Fibroblast of lung (primary cell): ENCODE measurements at regions not wholly inside any gene's neighbourhood (a gene's known extent, or its start where the extent isn't known, plus 50 kb on each side); places are given as distances from the start of the nearest gene placed in this dataset.

Experiments used
- DNase-seq, 2 donors: peaks; one replicate each; pipeline versions ENCODE4 v3.0.0 to v3.0.0-alpha.2; 2010; ENCODE audit warnings: low read depth in 2 of 2
- H2AFZ ChIP-seq: 2 replicates; pipeline ENCODE4 v1.5.1; 2012; ENCODE audit warnings: low read length, control low read depth, inconsistent platforms
- H3K27ac ChIP-seq: 2 replicates; pipeline ENCODE4 v1.5.1; 2011; ENCODE audit warnings: low read length, control low read depth; ENCODE audit not compliant: insufficient read depth
- H3K27me3 ChIP-seq: 2 replicates; pipeline ENCODE4 v1.5.1; 2011; ENCODE audit warnings: mild to moderate bottlenecking, low read length; ENCODE audit not compliant: control insufficient read depth, insufficient read depth
- H3K36me3 ChIP-seq: 2 replicates; pipeline ENCODE4 v1.5.1; 2011; ENCODE audit warnings: low read length; ENCODE audit not compliant: control insufficient read depth, insufficient read depth
- H3K4me1 ChIP-seq: 2 replicates; pipeline ENCODE4 v1.5.1; 2011; ENCODE audit warnings: low read length; ENCODE audit not compliant: control insufficient read depth, insufficient read depth; ENCODE audit errors: extremely low read depth
- H3K4me2 ChIP-seq: 2 replicates; pipeline ENCODE4 v1.5.1; 2011; ENCODE audit warnings: low read length, control low read depth; ENCODE audit not compliant: insufficient read depth; ENCODE audit errors: extremely low read depth
- H3K4me3 ChIP-seq, 4 experiments: fragments of 200-600 bp in 1 of 4; sonication (generic) in 1 of 4; replicated peaks in 1 of 4; 2 replicates each; pipeline ENCODE4 v1.5.1; 2011 to 2016; ENCODE audit warnings: low read length in 4 of 4, low read depth in 3 of 4, mild to moderate bottlenecking in 3 of 4, control low read depth in 2 of 4, inconsistent platforms in 1 of 4, mixed read lengths in 1 of 4; ENCODE audit not compliant: insufficient read depth in 1 of 4; ENCODE audit errors: control extremely low read depth in 1 of 4
- H3K79me2 ChIP-seq: 2 replicates; pipeline ENCODE4 v1.5.1; 2012; ENCODE audit warnings: mild to moderate bottlenecking, low read length, inconsistent platforms; ENCODE audit not compliant: control insufficient read depth, insufficient read depth
- H3K9ac ChIP-seq: 2 replicates; pipeline ENCODE4 v1.5.1; 2011; ENCODE audit warnings: mild to moderate bottlenecking, low read length, control low read depth; ENCODE audit not compliant: insufficient read depth
- H3K9me3 ChIP-seq: 2 replicates; pipeline ENCODE4 v1.5.1; 2012; ENCODE audit warnings: low read depth, low read length; ENCODE audit not compliant: control insufficient read depth, insufficient read depth
- H4K20me1 ChIP-seq: 2 replicates; pipeline ENCODE4 v1.5.1; 2011; ENCODE audit warnings: low read length; ENCODE audit not compliant: control insufficient read depth, insufficient read depth; ENCODE audit errors: extremely low read depth
- CTCF ChIP-seq, 2 donors: IDR thresholded peaks in 1 of 2; conservative IDR thresholded peaks in 1 of 2; 1 replicate in 1 of 2; 2 replicates in 1 of 2; pipeline ENCODE4 v1.5.1; 2011 to 2012; ENCODE audit warnings: low read length in 2 of 2, control low read depth in 1 of 2, inconsistent platforms in 1 of 2, low read depth in 1 of 2, mild to moderate bottlenecking in 1 of 2
- EZH2 ChIP-seq: IDR thresholded peaks from 2 replicates; pipeline ENCODE4 v1.5.1; 2012; ENCODE audit warnings: low read length, control low read depth, mild to moderate bottlenecking; ENCODE audit errors: missing control alignments

- no peaks in the 10 kb centered on the region for H3K9me3 ChIP-seq
- DNase-seq = no peak
- no peak overlapping the region for H3K4me3 ChIP-seq
- no peak overlapping the region for H3K9ac ChIP-seq
- no peaks in the 10 kb centered on the region for H3K27me3 ChIP-seq
- H3K4me2 ChIP-seq = no peak overlapping the region
- H3K4me1 ChIP-seq = no peaks in the 10 kb centered on the region
- no peak overlapping the region for H3K27ac ChIP-seq
- H4K20me1 ChIP-seq = no peaks in the 10 kb centered on the region
- TF ChIP-seq EZH2 (no peak), CTCF (conservative IDR thresholded peaks at IDR 0.05 in 1 of 2, IDR thresholded peaks at IDR 0.05 in 1 of 2; ENCODE audit: low read depth in 1 of 2, low read length in 2 of 2) (no peak)
- H2AFZ ChIP-seq = no peak overlapping the region
- no peaks in the 10 kb centered on the region for H3K79me2 ChIP-seq
- no peaks in the 10 kb centered on the region for H3K36me3 ChIP-seq
Measured at GRCh38 chr13:51027644-51028043, 83.4 kb downstream of the C13orf42 start.

- Histone ChIP-seq H3K4me1 (no peaks in the 10 kb centered on the region), H2AFZ (no peak overlapping the region), H3K27me3 (no peaks in the 10 kb centered on the region), H3K4me2 (no peak overlapping the region), H3K27ac (no peak overlapping the region), H3K4me3 (no peak overlapping the region), H3K9me3 (no peaks in the 10 kb centered on the region), H3K9ac (no peak overlapping the region), H4K20me1 (no peaks in the 10 kb centered on the region), H3K79me2 (no peaks in the 10 kb centered on the region), H3K36me3 (no peaks in the 10 kb centered on the region)
- DNase-seq = no peak
- TF ChIP-seq EZH2 = no peak
- TF ChIP-seq CTCF (conservative IDR thresholded peaks at IDR 0.05 in 1 of 2, IDR thresholded peaks at IDR 0.05 in 1 of 2; ENCODE audit: low read depth in 1 of 2, low read length in 2 of 2) = no peak
Measured at GRCh38 chr13:51026016-51026415, 85.1 kb downstream of the C13orf42 start.

- Histone ChIP-seq H3K27ac (no peak overlapping the region), H2AFZ (no peak overlapping the region), H3K4me1 (no peaks in the 10 kb centered on the region), H3K27me3 (no peaks in the 10 kb centered on the region), H3K4me2 (no peak overlapping the region), H3K9ac (no peak overlapping the region), H3K9me3 (no peaks in the 10 kb centered on the region), H3K36me3 (no peaks in the 10 kb centered on the region), H4K20me1 (no peaks in the 10 kb centered on the region), H3K4me3 (no peak overlapping the region), H3K79me2 (no peaks in the 10 kb centered on the region)
- no peak for TF ChIP-seq CTCF (conservative IDR thresholded peaks at IDR 0.05 in 1 of 2, IDR thresholded peaks at IDR 0.05 in 1 of 2; ENCODE audit: low read depth in 1 of 2, low read length in 2 of 2)
- TF ChIP-seq EZH2 = no peak
- peak in 1 of 2 donors; percentile 8 for DNase-seq
Measured at GRCh38 chr13:51025245-51025905, 85.7 kb downstream of the C13orf42 start.
